ENCODE measurements at regions not wholly inside any gene's neighbourhood (a gene's known extent, or its start where the extent isn't known, plus 50 kb on each side); places are given as distances from the start of the nearest gene placed in this dataset.

GRCh38 chr5:167929841-167930240 is 361.6 kb upstream of the WWC1 start:
- H3K27me3 Mint-ChIP-seq (ENCODE audit: low read depth in 3 of 3), result peaks cover 0 to 2% (median 0%) of the 10 kb centered on the region in 3 donors

GRCh38 chr5:167934551-167934971 is 356.9 kb upstream of the WWC1 start:
- DNase-seq, result no peak
- no peaks in the 10 kb centered on the region for H3K79me2 ChIP-seq (ENCODE audit: insufficient read depth, low read length)
- H3K4me1 ChIP-seq (ENCODE audit: control insufficient read depth in 1 of 2, insufficient read depth in 2 of 2, low read length in 2 of 2), result no peaks in the 10 kb centered on the region
- H3K4me3 ChIP-seq (replicated peaks in 1 of 3; ENCODE audit: low read depth in 2 of 3, low read length in 3 of 3), result no peak overlapping the region
- H3K27me3 Mint-ChIP-seq (ENCODE audit: low read depth in 3 of 3), result peaks cover 0 to 2% (median 0%) of the 10 kb centered on the region in 3 donors
- H3K9me3 ChIP-seq (replicated peaks in 1 of 2; ENCODE audit: control insufficient read depth in 1 of 2, insufficient read depth in 1 of 2, low read length in 2 of 2), result no peaks in the 10 kb centered on the region
- no peak overlapping the region for H3K4me2 ChIP-seq (replicated peaks; ENCODE audit: extremely low read depth, low read length, poor library complexity, severe bottlenecking)
- intact Hi-C loops (cut with micrococcal nuclease), result no loop called here
- H3K27ac Mint-ChIP-seq, result no peak overlapping the region
- H3K4me1 Mint-ChIP-seq, result peaks cover 4% of the 10 kb centered on the region
- no peaks in the 10 kb centered on the region for H4K20me1 ChIP-seq (ENCODE audit: insufficient read depth, low read length)
- H2AFZ ChIP-seq (ENCODE audit: insufficient read depth, low read depth, low read length, poor library complexity, severe bottlenecking), result no peak overlapping the region
- H3K9me3 Mint-ChIP-seq, result peaks cover 0 to 3% (median 0%) of the 10 kb centered on the region in 7 donors
- H3K9ac ChIP-seq (ENCODE audit: insufficient read depth, low read length, poor library complexity, severe bottlenecking), result no peak overlapping the region
- H3K27me3 ChIP-seq (ENCODE audit: control insufficient read depth in 2 of 2, insufficient read depth in 2 of 2, low read length in 2 of 2), result no peaks in the 10 kb centered on the region
- H3K36me3 Mint-ChIP-seq, result no peaks in the 10 kb centered on the region
- H3K36me3 ChIP-seq (replicated peaks in 1 of 2; ENCODE audit: control insufficient read depth in 1 of 2, insufficient read depth in 2 of 2, low read length in 2 of 2), result no peaks in the 10 kb centered on the region
- TF ChIP-seq CTCF (IDR thresholded peaks at IDR 0.05), result no peak
- WGBS (ENCODE audit: insufficient coverage), result 95% methylated on average over 15 of the region's 15 CpGs
- H3K27ac ChIP-seq (ENCODE audit: low read depth in 1 of 2, low read length in 2 of 2), result no peak overlapping the region
- no peak overlapping the region for H3K4me3 Mint-ChIP-seq

More at GRCh38 chr5:167929841-167930240, 361.6 kb upstream of the WWC1 start:
- no peaks in the 10 kb centered on the region for H4K20me1 ChIP-seq (ENCODE audit: insufficient read depth, low read length)
- Mint-ChIP-seq H3K4me1 (no peaks in the 10 kb centered on the region), H3K36me3 (no peaks in the 10 kb centered on the region), H3K4me3 (no peak overlapping the region), H3K27ac (no peak overlapping the region), H3K9me3 (peaks cover 0 to 5% (median 0%) of the 10 kb centered on the region in 7 donors)
- no CpG with 5 or more reads among the region's 3 CpGs for WGBS (ENCODE audit: insufficient coverage)
- H3K9me3 ChIP-seq (replicated peaks in 1 of 2; ENCODE audit: control insufficient read depth in 1 of 2, insufficient read depth in 1 of 2, low read length in 2 of 2), result no peaks in the 10 kb centered on the region
- no peak overlapping the region for H2AFZ ChIP-seq (ENCODE audit: insufficient read depth, low read depth, low read length, poor library complexity, severe bottlenecking)
- no peak overlapping the region for H3K27ac ChIP-seq (ENCODE audit: low read depth in 1 of 2, low read length in 2 of 2)
- no peak for TF ChIP-seq CTCF (IDR thresholded peaks at IDR 0.05)
- H3K27me3 ChIP-seq (ENCODE audit: control insufficient read depth in 2 of 2, insufficient read depth in 2 of 2, low read length in 2 of 2), result no peaks in the 10 kb centered on the region
- H3K4me2 ChIP-seq (replicated peaks; ENCODE audit: extremely low read depth, low read length, poor library complexity, severe bottlenecking), result no peak overlapping the region
- H3K4me1 ChIP-seq (ENCODE audit: control insufficient read depth in 1 of 2, insufficient read depth in 2 of 2, low read length in 2 of 2), result no peaks in the 10 kb centered on the region
- H3K9ac ChIP-seq (ENCODE audit: insufficient read depth, low read length, poor library complexity, severe bottlenecking), result no peak overlapping the region
- no peak for DNase-seq
- intact Hi-C loops (cut with micrococcal nuclease), result no loop called here
- no peaks in the 10 kb centered on the region for H3K79me2 ChIP-seq (ENCODE audit: insufficient read depth, low read length)
- no peak overlapping the region for H3K4me3 ChIP-seq (replicated peaks in 1 of 3; ENCODE audit: low read depth in 2 of 3, low read length in 3 of 3)
- H3K36me3 ChIP-seq (replicated peaks in 1 of 2; ENCODE audit: control insufficient read depth in 1 of 2, insufficient read depth in 2 of 2, low read length in 2 of 2), result no peaks in the 10 kb centered on the region

Data from CD14-positive monocyte (primary cell).